ENCODE measurements at regions not wholly inside any gene's neighbourhood (a gene's known extent, or its start where the extent isn't known, plus 50 kb on each side); places are given as distances from the start of the nearest gene placed in this dataset.

- no peak for DNase-seq
Observed at GRCh38 chr7:25279705-25280104, 51.4 kb upstream of the NPVF start.

DNA sequence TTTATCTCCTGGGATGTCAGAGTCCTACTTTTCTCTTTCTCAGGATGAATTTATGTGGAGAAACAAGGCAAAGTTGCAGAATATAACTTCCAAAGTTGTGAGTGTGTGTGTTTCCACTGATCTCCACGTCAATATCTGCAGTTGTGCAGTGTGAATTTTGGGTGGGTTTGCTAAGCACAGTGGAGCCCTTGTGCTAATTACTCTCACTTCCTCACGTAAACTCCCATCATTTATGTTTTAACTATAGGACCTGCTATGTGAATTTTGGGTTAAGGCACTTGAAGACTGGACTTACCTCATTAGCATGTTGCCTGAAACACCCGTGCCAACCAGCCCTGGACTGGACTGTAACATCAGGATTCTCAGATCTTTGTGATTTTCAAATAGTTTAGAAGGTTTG is 51.9 kb upstream of the NPVF start:
- DNase-seq = no peak

GRCh38 chr7:25282194-25282593 is 53.9 kb upstream of the NPVF start:
- no peak for DNase-seq

GRCh38 chr7:25286756-25287155 is 58.5 kb upstream of the NPVF start:
- no peak for DNase-seq

DNA sequence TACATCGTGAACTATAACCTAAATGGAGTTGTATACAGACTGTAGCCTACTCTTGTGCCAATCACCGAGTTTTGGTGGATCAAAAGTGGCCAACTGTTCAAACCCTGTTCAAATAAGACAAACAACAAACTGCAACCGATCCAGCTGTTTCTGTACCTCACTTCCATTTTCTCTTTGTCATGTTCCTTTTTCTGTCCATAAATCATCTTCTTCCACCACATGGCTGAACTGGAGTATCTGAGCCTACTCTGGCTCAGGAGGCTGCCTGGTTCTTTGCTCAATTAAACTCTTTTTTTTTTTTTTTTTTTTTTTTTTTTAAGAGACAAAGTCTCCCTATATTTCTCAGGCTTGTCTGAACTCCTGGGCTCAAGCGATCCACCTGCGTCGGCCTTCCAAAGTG is 59.0 kb upstream of the NPVF start:
- DNase-seq = no peak

DNA sequence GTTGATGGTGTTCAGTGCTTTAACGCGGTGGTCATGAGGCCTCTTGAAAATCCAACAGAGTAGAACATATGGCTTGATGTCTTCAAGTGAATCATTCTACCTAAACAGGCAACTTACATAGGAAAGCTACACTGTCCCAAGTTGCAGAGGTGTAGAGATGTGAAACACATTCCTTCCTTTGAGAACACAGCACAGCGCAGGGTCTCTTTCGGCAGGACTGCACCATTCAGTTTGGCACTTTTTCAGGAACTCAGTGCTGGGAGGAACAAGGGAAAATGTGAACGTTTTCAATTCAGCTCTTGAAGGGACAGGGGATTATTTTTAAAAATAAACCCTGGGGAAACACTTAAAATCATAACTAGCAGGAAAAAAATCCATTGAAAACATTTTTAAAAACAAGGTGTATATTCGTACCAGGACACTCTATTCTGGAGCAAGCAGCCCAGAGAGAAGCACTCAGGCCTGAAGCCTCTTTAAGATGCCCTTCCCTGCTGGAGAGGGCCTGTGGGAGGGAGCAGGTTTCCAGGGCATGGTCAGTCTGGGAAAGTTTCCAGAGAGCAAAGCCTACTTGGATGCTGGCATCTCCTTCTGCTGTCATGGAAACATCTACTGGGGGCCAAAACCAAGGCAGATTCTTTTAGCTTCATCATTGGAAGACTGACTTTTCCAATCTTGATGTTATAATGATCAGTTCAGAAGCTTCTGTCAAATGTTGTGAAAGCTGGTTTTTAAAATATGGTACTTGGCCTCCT is 60.4 kb upstream of the NPVF start:
- DNase-seq = no peak

DNA sequence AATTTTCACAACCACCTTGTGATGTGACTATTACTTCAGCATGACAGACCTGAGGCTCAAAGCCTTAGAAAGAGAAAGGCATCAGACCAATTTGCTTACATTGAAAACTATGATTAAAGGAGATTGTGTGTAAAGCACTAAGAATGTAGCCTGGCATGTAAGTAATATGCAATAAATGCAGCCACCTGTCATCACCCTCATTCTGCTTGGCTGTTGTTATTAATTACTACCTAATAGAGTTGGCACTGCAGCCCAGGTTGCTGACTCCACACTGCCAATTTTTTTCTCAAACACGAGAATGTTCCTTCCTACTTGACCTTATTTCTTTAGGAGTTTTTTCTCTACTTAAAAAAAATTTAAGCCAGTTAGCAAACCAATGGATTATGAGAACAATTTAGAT is 61.2 kb upstream of the NPVF start:
- no peak for DNase-seq

GRCh38 chr7:25294624-25295023 is 66.3 kb upstream of the NPVF start:
- DNase-seq = no peak

DNA sequence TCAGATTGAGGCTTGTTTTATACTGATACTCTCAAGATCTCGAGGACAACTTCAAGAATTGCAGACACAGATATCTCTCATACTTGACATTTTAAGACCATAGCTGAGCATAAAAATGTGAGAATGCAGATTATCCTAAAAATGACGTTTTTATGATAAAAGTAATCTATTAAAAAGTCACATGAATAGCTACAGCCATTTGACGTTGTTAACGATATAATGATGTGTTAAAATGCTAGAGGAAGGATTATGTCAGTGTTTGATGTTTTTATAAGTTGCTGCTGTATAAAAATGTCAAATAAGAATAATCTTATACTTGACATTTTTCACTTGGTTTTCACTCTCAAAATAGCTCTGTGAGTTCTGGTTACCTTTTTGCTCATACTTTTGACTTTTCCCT is 67.1 kb upstream of the NPVF start:
- DNase-seq = no peak

DNA sequence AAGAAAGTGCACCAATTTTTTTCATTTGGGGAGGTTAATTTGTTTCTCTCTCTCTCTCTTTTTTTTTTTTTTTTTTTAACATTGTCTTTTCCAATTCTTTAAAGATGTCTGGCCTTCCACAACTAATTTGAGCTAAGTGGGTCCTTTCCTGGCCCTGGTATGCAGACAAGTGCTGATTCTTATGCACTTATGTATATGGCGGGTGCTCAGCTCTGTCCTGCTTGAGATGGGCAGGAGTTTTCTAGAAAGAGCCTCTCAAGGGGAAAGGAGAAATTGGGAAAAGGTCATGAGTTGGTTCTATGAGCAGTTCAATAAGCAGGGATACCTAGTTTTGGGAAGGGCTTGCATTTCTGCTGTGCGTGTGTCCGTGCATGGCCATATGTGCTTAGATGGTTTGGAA is 67.8 kb upstream of the NPVF start:
- no peak for DNase-seq

GRCh38 chr7:25297278-25297677 is 69.0 kb upstream of the NPVF start:
- no peak for DNase-seq

GRCh38 chr7:25303281-25304181 is 75.2 kb upstream of the NPVF start:
- no peak for DNase-seq

GRCh38 chr7:25304691-25305090 is 76.4 kb upstream of the NPVF start:
- DNase-seq = no peak

GRCh38 chr7:25305831-25306230 is 77.5 kb upstream of the NPVF start:
- no peak for DNase-seq

GRCh38 chr7:25307624-25308023 is 79.3 kb upstream of the NPVF start:
- no peak for DNase-seq

DNA sequence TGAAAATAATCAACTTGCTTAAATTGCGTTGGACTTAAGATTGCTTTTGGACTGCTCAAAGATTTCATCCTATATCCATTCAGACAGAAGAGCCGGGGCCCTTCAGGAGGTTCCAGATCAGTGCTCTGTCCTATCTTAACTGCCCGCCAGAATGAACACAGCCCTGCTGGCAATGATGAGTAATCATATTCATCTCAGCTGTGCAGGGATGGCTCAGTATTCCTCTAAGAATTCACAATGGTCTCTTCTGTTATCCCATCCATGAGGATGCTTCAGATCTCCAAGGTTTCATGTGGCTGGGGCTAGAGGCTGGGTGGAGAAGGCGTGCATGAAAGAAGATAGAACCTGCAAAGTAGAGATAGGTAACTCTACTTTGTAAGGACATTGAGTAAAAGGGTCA is 80.0 kb upstream of the NPVF start:
- no peak for DNase-seq

DNA sequence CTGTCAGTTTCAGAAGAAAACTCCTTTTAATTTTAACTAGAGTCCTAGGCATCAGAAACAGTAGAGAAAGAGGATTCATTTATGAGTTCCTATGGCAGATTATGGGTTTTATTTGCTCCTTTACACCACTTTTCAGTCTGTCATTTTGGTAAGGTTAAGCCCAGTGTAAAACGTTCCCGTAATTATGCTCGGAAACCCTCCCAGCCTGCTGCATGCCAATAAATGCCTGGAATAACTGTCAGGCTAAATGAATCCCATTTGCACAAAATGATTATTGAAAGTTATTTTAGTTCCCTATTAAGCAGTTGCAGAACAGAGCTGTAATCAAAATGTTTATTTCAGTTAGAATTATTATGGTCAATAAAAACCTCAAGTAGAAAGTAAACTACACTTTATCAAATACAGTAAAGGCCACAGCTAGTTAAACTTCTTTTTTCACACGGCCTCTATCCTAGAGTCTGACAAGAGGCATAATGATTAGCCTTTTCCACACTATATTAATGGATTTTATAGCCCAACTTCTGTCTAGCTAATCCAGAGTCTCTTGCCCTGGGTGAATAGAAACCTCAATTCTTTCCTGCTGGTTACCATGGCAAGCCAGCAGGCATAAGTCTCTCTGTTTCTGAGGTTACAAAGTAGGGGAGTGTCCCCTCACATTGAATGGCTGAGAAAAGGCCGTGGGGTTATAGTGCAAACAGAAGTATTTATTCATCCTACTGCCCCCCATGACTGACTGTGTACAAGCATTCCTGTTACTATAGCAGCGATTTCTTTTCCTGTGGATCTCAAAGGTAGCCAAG is 80.8 kb upstream of the NPVF start:
- no peak for DNase-seq

- DNase-seq = no peak
Observed at GRCh38 chr7:25310896-25311295, 82.6 kb upstream of the NPVF start.

DNA sequence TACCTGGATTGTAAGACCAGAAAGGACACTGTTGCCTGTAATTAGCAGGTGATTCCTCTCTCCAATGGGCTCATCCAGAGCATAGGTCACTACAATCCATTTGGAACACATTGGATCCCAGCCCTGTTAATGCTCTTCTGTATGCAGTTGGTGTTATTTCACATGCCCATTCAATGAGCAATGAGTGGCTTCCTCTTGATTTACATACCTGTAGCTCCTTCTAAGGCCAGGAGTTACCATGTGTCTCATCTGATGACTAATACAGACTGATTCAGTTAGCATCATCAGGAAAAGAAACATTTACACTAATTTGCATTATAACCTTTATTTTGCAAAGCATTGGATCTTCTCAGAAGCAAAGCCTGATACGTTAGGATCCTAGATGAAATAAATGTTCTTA is 83.1 kb upstream of the NPVF start:
- DNase-seq = no peak

GRCh38 chr7:25312968-25313367 is 84.7 kb upstream of the NPVF start:
- DNase-seq = no peak

- DNase-seq = no peak
Observed at GRCh38 chr7:25313526-25313925, 85.2 kb upstream of the NPVF start.

GRCh38 chr7:25314094-25314730 is 85.9 kb upstream of the NPVF start:
- DNase-seq = no peak

GRCh38 chr7:25314731-25315267 is 86.5 kb upstream of the NPVF start:
- no peak for DNase-seq
